ENCODE measurements at regions not wholly inside any gene's neighbourhood (a gene's known extent, or its start where the extent isn't known, plus 50 kb on each side); places are given as distances from the start of the nearest gene placed in this dataset.
"Not testable (repeated sequence)": the region's sequence is repeated elsewhere in the genome, so short reads cannot be mapped to it uniquely, and the experiment has no call there.

- no peaks in the 10 kb centered on the region for H3K4me1 Mint-ChIP-seq (ENCODE audit: low read depth)
- no peak for ATAC-seq
- H3K27me3 Mint-ChIP-seq (ENCODE audit: low read depth), result no peaks in the 10 kb centered on the region
- no peak for DNase-seq
- H3K9me3 Mint-ChIP-seq, result peaks cover 25% of the 10 kb centered on the region
- no peak overlapping the region for H3K4me3 Mint-ChIP-seq
- no peaks in the 10 kb centered on the region for H3K36me3 Mint-ChIP-seq (ENCODE audit: insufficient read depth)
These were observed 2333.3 kb downstream of the TP53TG3F start for GRCh38 chr16:35792516-35793285.

- no peak overlapping the region for H3K4me3 Mint-ChIP-seq
- H3K27me3 Mint-ChIP-seq (ENCODE audit: low read depth), result no peaks in the 10 kb centered on the region
- H3K9me3 Mint-ChIP-seq, result peaks cover 29% of the 10 kb centered on the region
- DNase-seq (no peak), ATAC-seq (no peak)
- no peaks in the 10 kb centered on the region for H3K4me1 Mint-ChIP-seq (ENCODE audit: low read depth)
- no peaks in the 10 kb centered on the region for H3K36me3 Mint-ChIP-seq (ENCODE audit: insufficient read depth)
These were observed 2334.2 kb downstream of the TP53TG3F start for GRCh38 chr16:35793601-35794000.

GRCh38 chr16:35794896-35795295 lies 2335.5 kb downstream of the TP53TG3F start:
- Mint-ChIP-seq H3K4me3 (no peak overlapping the region), H3K9me3 (peaks cover 31% of the 10 kb centered on the region), H3K4me1 (ENCODE audit: low read depth) (no peaks in the 10 kb centered on the region), H3K27me3 (ENCODE audit: low read depth) (no peaks in the 10 kb centered on the region), H3K36me3 (ENCODE audit: insufficient read depth) (no peaks in the 10 kb centered on the region)
- ATAC-seq (no peak), DNase-seq (no peak)

GRCh38 chr16:35795361-35796029 lies 2336.1 kb downstream of the TP53TG3F start:
- H3K4me3 Mint-ChIP-seq, result no peak overlapping the region

GRCh38 chr16:35797811-35798210 lies 2338.4 kb downstream of the TP53TG3F start:
- Mint-ChIP-seq H3K4me3 (no peak overlapping the region), H3K4me1 (ENCODE audit: low read depth) (no peaks in the 10 kb centered on the region), H3K36me3 (ENCODE audit: insufficient read depth) (no peaks in the 10 kb centered on the region), H3K9me3 (peaks cover 29% of the 10 kb centered on the region), H3K27me3 (ENCODE audit: low read depth) (no peaks in the 10 kb centered on the region)
- DNase-seq, result no peak
- ATAC-seq, result no peak

More at GRCh38 chr16:35795361-35796029, 2336.1 kb downstream of the TP53TG3F start:
- H3K9me3 Mint-ChIP-seq, result peaks cover 31% of the 10 kb centered on the region
- DNase-seq, result no peak
- H3K27me3 Mint-ChIP-seq (ENCODE audit: low read depth), result no peaks in the 10 kb centered on the region
- no peaks in the 10 kb centered on the region for H3K36me3 Mint-ChIP-seq (ENCODE audit: insufficient read depth)
- no peaks in the 10 kb centered on the region for H3K4me1 Mint-ChIP-seq (ENCODE audit: low read depth)
- no peak for ATAC-seq

GRCh38 chr16:35798885-35799426 lies 2339.5 kb downstream of the TP53TG3F start:
- DNase-seq (no peak), ATAC-seq (no peak)
- Mint-ChIP-seq H3K36me3 (ENCODE audit: insufficient read depth) (no peaks in the 10 kb centered on the region), H3K27me3 (ENCODE audit: low read depth) (no peaks in the 10 kb centered on the region), H3K9me3 (peaks cover 32% of the 10 kb centered on the region), H3K4me1 (ENCODE audit: low read depth) (no peaks in the 10 kb centered on the region), H3K4me3 (no peak overlapping the region)

GRCh38 chr16:35804465-35804864 lies 2345.1 kb downstream of the TP53TG3F start:
- H3K9me3 Mint-ChIP-seq, result peaks cover 24% of the 10 kb centered on the region
- not testable (repeated sequence) for H3K4me3 Mint-ChIP-seq; H3K27me3 Mint-ChIP-seq (ENCODE audit: low read depth); H3K4me1 Mint-ChIP-seq (ENCODE audit: low read depth); ATAC-seq; H3K36me3 Mint-ChIP-seq (ENCODE audit: insufficient read depth); DNase-seq

GRCh38 chr16:35823342-35823741 lies 2363.9 kb downstream of the TP53TG3F start:
- Mint-ChIP-seq H3K4me1 (ENCODE audit: low read depth) (no peaks in the 10 kb centered on the region), H3K9me3 (peaks cover 22% of the 10 kb centered on the region), H3K27me3 (ENCODE audit: low read depth) (no peaks in the 10 kb centered on the region), H3K36me3 (ENCODE audit: insufficient read depth) (no peaks in the 10 kb centered on the region), H3K4me3 (no peak overlapping the region)
- ATAC-seq (no peak), DNase-seq (no peak)

GRCh38 chr16:35841632-35842031 lies 2382.2 kb downstream of the TP53TG3F start:
- no peaks in the 10 kb centered on the region for H3K36me3 Mint-ChIP-seq (ENCODE audit: insufficient read depth)

GRCh38 chr16:35862242-35862641 lies 2402.8 kb downstream of the TP53TG3F start:
- H3K9me3 Mint-ChIP-seq, result peaks cover 20% of the 10 kb centered on the region
- H3K4me3 Mint-ChIP-seq, result no peak overlapping the region
- DNase-seq, result no peak
- H3K27me3 Mint-ChIP-seq (ENCODE audit: low read depth), result no peaks in the 10 kb centered on the region
- no peaks in the 10 kb centered on the region for H3K36me3 Mint-ChIP-seq (ENCODE audit: insufficient read depth)
- H3K4me1 Mint-ChIP-seq (ENCODE audit: low read depth), result no peaks in the 10 kb centered on the region
- ATAC-seq, result no peak

More at GRCh38 chr16:35841632-35842031, 2382.2 kb downstream of the TP53TG3F start:
- DNase-seq (no peak), ATAC-seq (no peak)
- Mint-ChIP-seq H3K9me3 (peaks cover 32% of the 10 kb centered on the region), H3K4me3 (no peak overlapping the region), H3K4me1 (ENCODE audit: low read depth) (no peaks in the 10 kb centered on the region), H3K27me3 (ENCODE audit: low read depth) (no peaks in the 10 kb centered on the region)

- no peaks in the 10 kb centered on the region for H3K36me3 Mint-ChIP-seq (ENCODE audit: insufficient read depth)
- H3K4me3 Mint-ChIP-seq, result no peak overlapping the region
- H3K4me1 Mint-ChIP-seq (ENCODE audit: low read depth), result no peaks in the 10 kb centered on the region
- H3K27me3 Mint-ChIP-seq (ENCODE audit: low read depth), result no peaks in the 10 kb centered on the region
- ATAC-seq (no peak), DNase-seq (no peak)
- H3K9me3 Mint-ChIP-seq, result peaks cover 21% of the 10 kb centered on the region
These were observed 2409.2 kb downstream of the TP53TG3F start for GRCh38 chr16:35868630-35869029.

- DNase-seq, result no peak
- Mint-ChIP-seq H3K4me1 (ENCODE audit: low read depth) (no peaks in the 10 kb centered on the region), H3K9me3 (peaks cover 43% of the 10 kb centered on the region), H3K4me3 (no peak overlapping the region), H3K36me3 (ENCODE audit: insufficient read depth) (no peaks in the 10 kb centered on the region), H3K27me3 (ENCODE audit: low read depth) (no peaks in the 10 kb centered on the region)
- no peak for ATAC-seq
These were observed 2414.1 kb downstream of the TP53TG3F start for GRCh38 chr16:35873472-35873871.

- no peak for DNase-seq
- H3K9me3 Mint-ChIP-seq, result peaks cover 54% of the 10 kb centered on the region
- H3K4me1 Mint-ChIP-seq (ENCODE audit: low read depth), result no peaks in the 10 kb centered on the region
- H3K4me3 Mint-ChIP-seq, result no peak overlapping the region
- no peak for ATAC-seq
- H3K27me3 Mint-ChIP-seq (ENCODE audit: low read depth), result no peaks in the 10 kb centered on the region
- no peaks in the 10 kb centered on the region for H3K36me3 Mint-ChIP-seq (ENCODE audit: insufficient read depth)
These were observed 2422.2 kb downstream of the TP53TG3F start for GRCh38 chr16:35881654-35882053.

- H3K9me3 Mint-ChIP-seq, result peaks cover 43% of the 10 kb centered on the region
- DNase-seq, result no peak
- no peaks in the 10 kb centered on the region for H3K27me3 Mint-ChIP-seq (ENCODE audit: low read depth)
- H3K36me3 Mint-ChIP-seq (ENCODE audit: insufficient read depth), result peaks cover 3% of the 10 kb centered on the region
- H3K4me3 Mint-ChIP-seq, result no peak overlapping the region
- H3K4me1 Mint-ChIP-seq (ENCODE audit: low read depth), result no peaks in the 10 kb centered on the region
- no peak for ATAC-seq
These were observed 2447.0 kb downstream of the TP53TG3F start for GRCh38 chr16:35906440-35906839.

GRCh38 chr16:35908152-35908551 lies 2448.7 kb downstream of the TP53TG3F start:
- H3K4me3 Mint-ChIP-seq, result no peak overlapping the region
- DNase-seq, result no peak
- H3K36me3 Mint-ChIP-seq (ENCODE audit: insufficient read depth), result peaks cover 3% of the 10 kb centered on the region
- H3K4me1 Mint-ChIP-seq (ENCODE audit: low read depth), result no peaks in the 10 kb centered on the region
- H3K9me3 Mint-ChIP-seq, result peaks cover 50% of the 10 kb centered on the region
- no peak for ATAC-seq
- H3K27me3 Mint-ChIP-seq (ENCODE audit: low read depth), result no peaks in the 10 kb centered on the region

All from activated T-cell treated with anti-CD3 and anti-CD28 coated beads, Interleukin-2, amount 50 U/mL, for 4 hours (primary cell).